ENCODE measurements at regions not wholly inside any gene's neighbourhood (a gene's known extent, or its start where the extent isn't known, plus 50 kb on each side); places are given as distances from the start of the nearest gene placed in this dataset.
"Not testable (repeated sequence)": the region's sequence is repeated elsewhere in the genome, so short reads cannot be mapped to it uniquely, and the experiment has no call there.

DNA sequence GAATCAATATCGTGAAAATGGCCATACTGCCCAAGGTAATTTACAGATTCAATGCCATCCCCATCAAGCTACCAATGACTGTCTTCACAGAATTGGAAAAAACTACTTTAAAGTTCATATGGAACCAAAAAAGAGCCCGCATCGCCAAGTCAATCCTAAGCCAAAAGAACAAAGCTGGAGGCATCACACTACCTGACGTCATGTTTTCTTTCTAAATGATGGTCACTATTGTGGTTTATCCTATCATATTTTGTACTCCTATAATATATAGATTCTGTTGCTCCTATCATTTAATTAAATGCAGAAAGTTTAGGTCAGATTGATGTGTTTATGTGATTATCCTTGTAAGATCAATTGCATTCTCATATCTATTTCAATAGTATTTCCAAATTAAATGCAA, 796.9 kb upstream of the NCAM2 start:
- TF ChIP-seq, protein P1, sequence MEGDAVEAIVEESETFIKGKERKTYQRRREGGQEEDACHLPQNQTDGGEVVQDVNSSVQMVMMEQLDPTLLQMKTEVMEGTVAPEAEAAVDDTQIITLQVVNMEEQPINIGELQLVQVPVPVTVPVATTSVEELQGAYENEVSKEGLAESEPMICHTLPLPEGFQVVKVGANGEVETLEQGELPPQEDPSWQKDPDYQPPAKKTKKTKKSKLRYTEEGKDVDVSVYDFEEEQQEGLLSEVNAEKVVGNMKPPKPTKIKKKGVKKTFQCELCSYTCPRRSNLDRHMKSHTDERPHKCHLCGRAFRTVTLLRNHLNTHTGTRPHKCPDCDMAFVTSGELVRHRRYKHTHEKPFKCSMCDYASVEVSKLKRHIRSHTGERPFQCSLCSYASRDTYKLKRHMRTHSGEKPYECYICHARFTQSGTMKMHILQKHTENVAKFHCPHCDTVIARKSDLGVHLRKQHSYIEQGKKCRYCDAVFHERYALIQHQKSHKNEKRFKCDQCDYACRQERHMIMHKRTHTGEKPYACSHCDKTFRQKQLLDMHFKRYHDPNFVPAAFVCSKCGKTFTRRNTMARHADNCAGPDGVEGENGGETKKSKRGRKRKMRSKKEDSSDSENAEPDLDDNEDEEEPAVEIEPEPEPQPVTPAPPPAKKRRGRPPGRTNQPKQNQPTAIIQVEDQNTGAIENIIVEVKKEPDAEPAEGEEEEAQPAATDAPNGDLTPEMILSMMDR (IDR thresholded peaks at IDR 0.05), result not testable (repeated sequence)
- not testable (repeated sequence) for TF ChIP-seq POLR2A, POLR2AphosphoS5 (IDR thresholded peaks at IDR 0.05)
